Glomerular endothelial cell (primary cell): ENCODE measurements at regions not wholly inside any gene's neighbourhood (a gene's known extent, or its start where the extent isn't known, plus 50 kb on each side); places are given as distances from the start of the nearest gene placed in this dataset.

Experiments used
- DNase-seq: peaks from one replicate; pipeline ENCODE4 v3.0.0-alpha.2; 2011; ENCODE audit warnings: low read depth, low spot score; ENCODE audit errors: extremely low read depth

- DNase-seq = no peak
Observed at GRCh38 chr2:7974936-7975335, 706.9 kb upstream of the ID2 start.

- DNase-seq = no peak
Observed at GRCh38 chr2:7976206-7976605, 705.6 kb upstream of the ID2 start.

GRCh38 chr2:7977981-7978380, 703.9 kb upstream of the ID2 start:
- DNase-seq = no peak

GRCh38 chr2:7982054-7982453, 699.8 kb upstream of the ID2 start:
- no peak for DNase-seq

- DNase-seq = no peak
Observed at GRCh38 chr2:7983451-7983850, 698.4 kb upstream of the ID2 start.

GRCh38 chr2:7983912-7984311, 697.9 kb upstream of the ID2 start:
- DNase-seq = no peak

GRCh38 chr2:7984693-7985353, 697.0 kb upstream of the ID2 start:
- no peak for DNase-seq

GRCh38 chr2:7986431-7986830, 695.4 kb upstream of the ID2 start:
- no peak for DNase-seq

- DNase-seq = no peak
Observed at GRCh38 chr2:7987992-7988391, 693.9 kb upstream of the ID2 start.

- DNase-seq = no peak
Observed at GRCh38 chr2:7988440-7988839, 693.4 kb upstream of the ID2 start.

GRCh38 chr2:7989823-7990222, 692.0 kb upstream of the ID2 start:
- DNase-seq = no peak

- DNase-seq = no peak
Observed at GRCh38 chr2:7992612-7993602, 688.9 kb upstream of the ID2 start.

GRCh38 chr2:7994397-7994951, 687.4 kb upstream of the ID2 start:
- DNase-seq = no peak

GRCh38 chr2:7997279-7997678, 684.6 kb upstream of the ID2 start:
- no peak for DNase-seq

GRCh38 chr2:7999683-8000476, 682.0 kb upstream of the ID2 start:
- DNase-seq = no peak

GRCh38 chr2:8000870-8001269, 681.0 kb upstream of the ID2 start:
- no peak for DNase-seq

- DNase-seq = no peak
Observed at GRCh38 chr2:8002765-8003393, 679.0 kb upstream of the ID2 start.

- no peak for DNase-seq
Observed at GRCh38 chr2:8003462-8004075, 678.3 kb upstream of the ID2 start.

- DNase-seq = no peak
Observed at GRCh38 chr2:8004250-8004681, 677.6 kb upstream of the ID2 start.

GRCh38 chr2:8006181-8006580, 675.7 kb upstream of the ID2 start:
- no peak for DNase-seq
